ENCODE measurements at regions not wholly inside any gene's neighbourhood (a gene's known extent, or its start where the extent isn't known, plus 50 kb on each side); places are given as distances from the start of the nearest gene placed in this dataset.

- no peak for TF ChIP-seq EZH2 (IDR thresholded peaks at IDR 0.05; ENCODE audit: borderline replicate concordance, low read length)
- no peak for TF ChIP-seq CTCF (conservative IDR thresholded peaks at IDR 0.05 in 1 of 2, IDR thresholded peaks at IDR 0.05 in 1 of 2; ENCODE audit: extremely low read depth in 1 of 2, insufficient read depth in 1 of 2, low read depth in 1 of 2, low read length in 2 of 2)
Observed at GRCh38 chr4:55177461-55177860, 52.1 kb upstream of the KDR start.

Data from mammary epithelial cell (primary cell).